Erythroblast (primary cell): ENCODE measurements at regions not wholly inside any gene's neighbourhood (a gene's known extent, or its start where the extent isn't known, plus 50 kb on each side); places are given as distances from the start of the nearest gene placed in this dataset.

ENCODE experiments used
- GATA1 ChIP-seq: IDR thresholded peaks from 2 replicates; pipeline ENCODE4 v1.6.1; 2011; ENCODE audit warnings: low read depth, mild to moderate bottlenecking, control low read depth, low read length, moderate library complexity
- POLR2A ChIP-seq: IDR thresholded peaks from 2 replicates; pipeline ENCODE4 v1.6.1; 2011; ENCODE audit warnings: mild to moderate bottlenecking, low read length

- TF ChIP-seq POLR2A (no peak), GATA1 (no peak)
Measured at GRCh38 chr17:33968350-33969044, 286.6 kb upstream of the CCL2 start.
